HepG2 (cell line): ENCODE measurements at regions not wholly inside any gene's neighbourhood (a gene's known extent, or its start where the extent isn't known, plus 50 kb on each side); places are given as distances from the start of the nearest gene placed in this dataset.
A peak's percentile ranks its signal among the peaks of the same experiment; 100 is the strongest.

ENCODE experiments used
- CSRNP1 ChIP-seq: sonication (generic); formaldehyde crosslinking; IDR thresholded peaks from 2 replicates; pipeline ENCODE4 v1.8.1; 2023; ENCODE audit warnings: mild to moderate bottlenecking, missing genetic modification reagents
- GLMP ChIP-seq: sonication (generic); formaldehyde crosslinking; IDR thresholded peaks from 2 replicates; pipeline ENCODE4 v1.9.0; 2021; ENCODE audit warnings: missing genetic modification reagents, mild to moderate bottlenecking, borderline replicate concordance
- HBP1 ChIP-seq: IDR thresholded peaks from 2 replicates; pipeline ENCODE4 v1.6.1; 2016; ENCODE audit warnings: low read depth, control low read depth
- HOXA3 ChIP-seq: sonication (generic); formaldehyde crosslinking; IDR thresholded peaks from 2 replicates; pipeline ENCODE4 v1.5.0; 2020; ENCODE audit warnings: missing genetic modification reagents
- IRF1 ChIP-seq: sonication (generic); formaldehyde crosslinking; IDR thresholded peaks from 2 replicates; pipeline ENCODE4 v1.4.0; 2020; ENCODE audit warnings: low read depth, mild to moderate bottlenecking, missing genetic modification reagents
- KDM5B ChIP-seq: sonication (generic); formaldehyde crosslinking; IDR thresholded peaks from 2 replicates; pipeline ENCODE4 v1.4.0; 2020; ENCODE audit warnings: missing genetic modification reagents, mild to moderate bottlenecking, borderline replicate concordance
- MLXIP ChIP-seq: sonication (generic); formaldehyde crosslinking; IDR thresholded peaks from 2 replicates; pipeline ENCODE4 v1.9.0; 2021; ENCODE audit warnings: missing genetic modification reagents, borderline replicate concordance
- MTA1 ChIP-seq: sonication (generic); formaldehyde crosslinking; IDR thresholded peaks from 2 replicates; pipeline ENCODE4 v1.4.0; 2020; ENCODE audit warnings: missing genetic modification reagents, mild to moderate bottlenecking, borderline replicate concordance
- PLSCR1 ChIP-seq: sonication (generic); formaldehyde crosslinking; IDR thresholded peaks from 2 replicates; pipeline ENCODE4 v1.5.0; 2020; ENCODE audit warnings: missing genetic modification reagents, mild to moderate bottlenecking, borderline replicate concordance
- RFX5 ChIP-seq: IDR thresholded peaks from 2 replicates; pipeline ENCODE4 v1.6.1; 2011; ENCODE audit warnings: low read depth, low read length, improper control_type of control experiment
- SPEN ChIP-seq: sonication (generic); formaldehyde crosslinking; IDR thresholded peaks from 2 replicates; pipeline ENCODE4 v1.5.1; 2020; ENCODE audit warnings: low read depth, mild to moderate bottlenecking, missing genetic modification reagents
- YEATS2 ChIP-seq: sonication (generic); formaldehyde crosslinking; IDR thresholded peaks from 2 replicates; pipeline ENCODE4 v1.4.0; 2020; ENCODE audit warnings: missing genetic modification reagents, borderline replicate concordance
- ZKSCAN1 ChIP-seq: fragments of 150-350 bp; IDR thresholded peaks from 2 replicates; pipeline ENCODE4 v1.6.1; 2014; ENCODE audit warnings: low read length
- ZNF207 ChIP-seq: fragments of 450-650 bp; IDR thresholded peaks from 2 replicates; pipeline ENCODE4 v1.6.1; 2016; ENCODE audit warnings: antibody characterized with exemption, borderline replicate concordance
- ZNF367 ChIP-seq: sonication (generic); formaldehyde crosslinking; IDR thresholded peaks from 2 replicates; pipeline ENCODE4 v1.4.0; 2020; ENCODE audit warnings: missing genetic modification reagents, borderline replicate concordance
- ZNF563 ChIP-seq: sonication (generic); formaldehyde crosslinking; IDR thresholded peaks from 2 replicates; pipeline ENCODE4 v1.8.0; 2022; ENCODE audit warnings: mild to moderate bottlenecking, moderate library complexity, missing genetic modification reagents
- ZNF660 ChIP-seq: sonication (generic); formaldehyde crosslinking; IDR thresholded peaks from 2 replicates; pipeline ENCODE4 v1.5.1; 2020; ENCODE audit warnings: mild to moderate bottlenecking, low read depth, missing genetic modification reagents, borderline replicate concordance
- ZNF709 ChIP-seq: sonication (generic); formaldehyde crosslinking; IDR thresholded peaks from 2 replicates; pipeline ENCODE4 v1.5.0; 2020; ENCODE audit warnings: mild to moderate bottlenecking, missing genetic modification reagents

DNA sequence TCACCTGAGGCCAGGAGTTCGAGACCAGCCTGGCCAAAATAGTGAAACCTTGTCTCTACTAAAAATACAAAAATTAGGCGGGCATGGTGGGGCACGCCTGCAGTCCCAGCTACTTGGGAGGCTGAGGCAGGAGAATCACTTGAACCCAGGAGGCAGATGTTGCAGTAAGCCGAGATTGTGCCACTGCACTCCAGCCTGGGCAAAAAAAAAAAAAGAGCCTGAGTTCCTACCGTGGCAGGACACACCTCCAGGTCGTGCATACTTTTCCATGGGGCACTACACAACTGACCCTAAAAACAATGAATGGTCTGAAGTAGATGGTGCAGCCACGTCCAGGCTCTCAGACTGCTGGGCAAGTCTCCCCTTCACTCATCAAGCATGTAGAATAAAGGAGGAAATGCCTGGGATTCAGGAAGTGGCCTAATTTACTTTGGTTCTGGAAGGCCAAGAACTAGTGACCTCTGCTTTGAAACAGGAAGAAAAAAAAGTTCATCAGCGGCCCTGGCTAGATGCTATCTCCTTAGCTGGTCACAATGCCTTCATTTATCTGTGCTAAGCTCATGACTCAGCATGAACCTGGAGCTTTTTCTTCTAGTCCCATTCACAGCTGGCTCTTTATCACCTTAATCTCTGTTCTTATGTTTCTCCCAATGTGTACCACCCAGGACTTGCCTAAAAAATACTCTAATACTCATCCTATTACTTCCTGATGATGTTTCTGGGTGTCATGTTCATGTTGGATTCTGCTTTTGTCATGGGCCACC is 55.8 kb upstream of the OR6J1 start (continued):
- TF ChIP-seq CSRNP1 (CRISPR knock-in tag): no peak; the same call in 1 of the 2 replicates
- TF ChIP-seq HOXA3: peak; percentile 56; the same call in 1 of the 2 replicates
- TF ChIP-seq ZNF367: no peak
- TF ChIP-seq KDM5B (CRISPR knock-in tag): peak; percentile 58; the same call in 1 of the 2 replicates
- TF ChIP-seq IRF1: 0 out of 2 replicates have a peak, but pooled peaks have one; percentile 80
- TF ChIP-seq ZNF660 (CRISPR knock-in tag): no peak
- TF ChIP-seq MTA1 (CRISPR knock-in tag): no peak
- TF ChIP-seq HBP1 (CRISPR knock-in tag): no peak
- 0 out of 2 replicates have a peak, but pooled peaks have one; percentile 42 for TF ChIP-seq MLXIP (CRISPR knock-in tag)
- no peak for TF ChIP-seq ZKSCAN1
- TF ChIP-seq ZNF207: no peak
- TF ChIP-seq ZNF563: peak; percentile 73; the same call in 1 of the 2 replicates
- TF ChIP-seq SPEN (CRISPR knock-in tag): peak; percentile 36; the same call in 1 of the 2 replicates
- TF ChIP-seq PLSCR1 (CRISPR knock-in tag): no peak
- TF ChIP-seq RFX5: no peak
- TF ChIP-seq YEATS2 (CRISPR knock-in tag): peak; percentile 79; the same call in 1 of the 2 replicates
- TF ChIP-seq GLMP (CRISPR knock-in tag): no peak
- peak; percentile 59; the same call in 1 of the 2 replicates for TF ChIP-seq ZNF709
